ENCODE measurements at regions not wholly inside any gene's neighbourhood (a gene's known extent, or its start where the extent isn't known, plus 50 kb on each side); places are given as distances from the start of the nearest gene placed in this dataset.
"Not testable (repeated sequence)": the region's sequence is repeated elsewhere in the genome, so short reads cannot be mapped to it uniquely, and the experiment has no call there.

- DNase-seq, result no peak
These were observed 1370.7 kb upstream of the ATXN8OS start for GRCh38 chr13:68736961-68737360.

- DNase-seq, result no peak
These were observed 1379.8 kb upstream of the ATXN8OS start for GRCh38 chr13:68727798-68728197.

- DNase-seq, result no peak
These were observed 1380.5 kb upstream of the ATXN8OS start for GRCh38 chr13:68727165-68727564.

GRCh38 chr13:68719815-68720214 lies 1387.8 kb upstream of the ATXN8OS start:
- no peak for DNase-seq

GRCh38 chr13:68715651-68716050 lies 1392.0 kb upstream of the ATXN8OS start:
- DNase-seq, result peak; percentile 19

GRCh38 chr13:68714292-68714691 lies 1393.3 kb upstream of the ATXN8OS start:
- DNase-seq, result no peak

GRCh38 chr13:68713394-68713793 lies 1394.2 kb upstream of the ATXN8OS start:
- no peak for DNase-seq

- DNase-seq, result no peak
These were observed 1399.2 kb upstream of the ATXN8OS start for GRCh38 chr13:68708336-68708908.

- DNase-seq, result not testable (repeated sequence)
These were observed 1401.6 kb upstream of the ATXN8OS start for GRCh38 chr13:68706044-68706443.

GRCh38 chr13:68697551-68697950 lies 1410.1 kb upstream of the ATXN8OS start:
- peak; percentile 96 for DNase-seq

GRCh38 chr13:68696907-68697306 lies 1410.7 kb upstream of the ATXN8OS start:
- DNase-seq, result no peak

- DNase-seq, result no peak
These were observed 1415.6 kb upstream of the ATXN8OS start for GRCh38 chr13:68692049-68692448.

GRCh38 chr13:68690567-68690966 lies 1417.1 kb upstream of the ATXN8OS start:
- DNase-seq, result peak; percentile 94

GRCh38 chr13:68676513-68677115 lies 1431.0 kb upstream of the ATXN8OS start:
- DNase-seq, result no peak

GRCh38 chr13:68675209-68675608 lies 1432.4 kb upstream of the ATXN8OS start:
- DNase-seq, result no peak

- DNase-seq, result peak; percentile 61
These were observed 1437.7 kb upstream of the PCDH9 start for GRCh38 chr13:68667863-68668262.

- DNase-seq, result no peak
These were observed 1436.8 kb upstream of the PCDH9 start for GRCh38 chr13:68666774-68667397.

- no peak for DNase-seq
These were observed 1415.7 kb upstream of the PCDH9 start for GRCh38 chr13:68645814-68646213.

- DNase-seq, result no peak
These were observed 1414.5 kb upstream of the PCDH9 start for GRCh38 chr13:68644611-68645010.

GRCh38 chr13:68636784-68637183 lies 1406.6 kb upstream of the PCDH9 start:
- DNase-seq, result no peak

- no peak for DNase-seq
These were observed 1398.9 kb upstream of the PCDH9 start for GRCh38 chr13:68628994-68629393.

GRCh38 chr13:68627379-68627778 lies 1397.2 kb upstream of the PCDH9 start:
- no peak for DNase-seq

- no peak for DNase-seq
These were observed 1386.6 kb upstream of the PCDH9 start for GRCh38 chr13:68616600-68617222.

GRCh38 chr13:68609661-68610060 lies 1379.5 kb upstream of the PCDH9 start:
- DNase-seq, result no peak

Data from NCI-H82 (cell line).